H1 (cell line): ENCODE measurements at regions not wholly inside any gene's neighbourhood (a gene's known extent, or its start where the extent isn't known, plus 50 kb on each side); places are given as distances from the start of the nearest gene placed in this dataset.

Experiments
- TBP ChIP-seq: IDR thresholded peaks from 2 replicates; pipeline ENCODE4 v1.6.1; 2011; ENCODE audit warnings: low read depth, low read length, improper control_type of control experiment
- TF ChIP-seq, protein P1 (sequence below): IDR thresholded peaks from 2 replicates; pipeline ENCODE4 v1.6.1; 2011; ENCODE audit warnings: low read depth, mild to moderate bottlenecking, low read length; ENCODE audit not compliant: insufficient read depth

DNA sequence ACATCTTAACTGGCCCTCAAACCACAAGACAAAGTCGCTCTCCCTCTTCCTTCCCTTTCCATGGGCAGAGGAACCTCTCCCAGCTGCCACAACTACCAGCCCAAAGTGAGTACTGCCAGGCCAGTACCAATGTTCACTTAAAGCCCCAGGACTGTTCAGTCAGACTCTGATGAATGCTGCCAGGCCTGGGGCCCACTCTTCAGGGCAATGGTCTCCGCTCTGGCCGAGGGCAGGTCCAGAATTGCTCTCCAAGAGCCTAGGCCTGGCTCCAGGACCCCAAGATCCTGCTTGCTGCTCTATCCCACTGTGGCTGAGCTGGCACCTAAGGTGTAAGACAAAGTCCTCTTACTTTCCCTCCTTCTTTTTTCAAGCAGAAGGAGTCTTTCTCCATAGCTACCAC, 790.9 kb downstream of the KLHL13 start:
- TF ChIP-seq, protein P1, sequence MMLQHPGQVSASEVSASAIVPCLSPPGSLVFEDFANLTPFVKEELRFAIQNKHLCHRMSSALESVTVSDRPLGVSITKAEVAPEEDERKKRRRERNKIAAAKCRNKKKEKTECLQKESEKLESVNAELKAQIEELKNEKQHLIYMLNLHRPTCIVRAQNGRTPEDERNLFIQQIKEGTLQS: no peak
- no peak for TF ChIP-seq TBP
